ENCODE measurements at regions not wholly inside any gene's neighbourhood (a gene's known extent, or its start where the extent isn't known, plus 50 kb on each side); places are given as distances from the start of the nearest gene placed in this dataset.

DNA sequence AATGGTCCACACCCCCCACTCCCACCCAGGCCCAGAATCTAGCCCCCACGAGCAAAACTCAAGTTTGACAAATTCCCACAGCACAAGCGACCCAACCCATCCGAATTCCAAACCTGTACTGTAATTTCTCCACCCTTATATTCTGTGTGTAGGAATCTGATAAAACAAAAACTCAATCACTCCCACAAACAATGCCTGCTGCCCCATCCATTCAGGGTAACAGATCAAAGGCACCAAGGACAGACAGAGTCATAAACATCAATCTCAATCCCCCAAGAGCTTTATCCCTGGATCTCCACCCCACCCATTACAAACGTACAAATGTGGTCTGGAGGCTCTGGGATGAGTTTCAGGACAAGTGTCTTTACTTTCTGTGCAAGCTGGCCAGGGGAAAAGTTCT lies 157.8 kb downstream of the AXIN2 start:
- DNase-seq = no peak

DNA sequence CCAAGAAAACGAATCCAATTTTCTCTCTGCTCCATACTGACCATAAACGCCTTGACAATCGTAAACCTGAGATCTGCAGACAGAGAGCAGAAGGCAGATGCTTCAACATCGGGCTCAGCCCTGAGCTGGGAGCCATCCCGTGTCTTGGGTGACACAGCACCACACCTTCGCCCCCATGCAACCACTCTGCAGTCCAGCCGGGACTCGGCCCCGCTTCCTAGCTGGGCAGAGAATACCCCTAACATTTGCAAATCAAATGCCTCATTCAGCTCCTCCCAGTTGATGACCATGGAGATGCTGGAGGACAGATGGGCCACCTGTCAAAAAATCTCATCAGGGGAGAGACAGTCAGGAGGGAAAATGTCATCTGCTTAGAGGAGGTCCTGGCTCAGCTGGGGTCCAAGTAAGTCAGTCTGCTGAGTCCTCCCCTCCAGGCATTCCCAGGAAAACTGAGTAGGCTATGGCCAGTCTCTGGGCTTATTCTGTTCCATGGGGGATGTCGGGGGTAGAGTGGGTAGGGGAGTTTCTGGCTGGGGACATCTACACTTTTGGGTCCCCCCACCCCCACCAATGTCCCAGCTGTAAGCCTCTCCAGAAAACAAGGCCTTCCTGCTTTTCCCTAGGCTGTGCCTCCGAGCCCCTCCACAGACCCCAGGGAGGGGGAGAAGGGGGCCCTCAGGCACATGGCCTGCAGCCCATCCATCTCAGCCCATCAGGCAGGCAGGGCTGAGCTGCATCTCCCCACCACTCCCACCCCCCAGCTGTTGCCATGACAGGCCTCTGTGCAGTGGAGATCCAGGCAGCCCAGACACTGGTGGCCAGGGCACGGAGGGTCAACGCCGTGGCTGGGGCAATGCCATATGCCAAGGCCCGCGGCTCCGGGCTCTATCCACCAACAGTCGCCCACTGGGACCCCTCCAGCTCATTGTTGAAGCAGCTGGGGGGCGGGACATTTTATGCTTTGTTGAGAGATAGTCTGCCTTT lies 158.6 kb downstream of the AXIN2 start:
- DNase-seq = no peak

DNA sequence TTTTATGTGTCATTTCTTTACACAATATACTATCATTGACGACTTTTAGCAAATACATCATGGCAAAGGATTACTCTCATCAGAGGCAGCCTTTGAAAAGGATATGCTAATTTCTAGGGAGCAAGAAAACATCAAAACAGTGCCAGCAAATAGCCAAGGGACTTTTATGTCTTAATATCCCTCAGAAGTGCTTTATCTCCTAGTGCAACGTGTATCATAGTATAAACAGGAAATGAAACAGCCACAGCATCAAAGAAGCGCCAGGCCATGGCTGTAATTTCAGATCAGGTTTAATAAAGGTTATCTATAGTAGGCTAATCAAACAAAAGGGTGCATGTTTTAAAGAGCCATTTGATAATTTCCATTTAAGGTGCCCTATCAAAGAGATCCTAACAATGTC lies 159.9 kb downstream of the AXIN2 start:
- no peak for DNase-seq

DNA sequence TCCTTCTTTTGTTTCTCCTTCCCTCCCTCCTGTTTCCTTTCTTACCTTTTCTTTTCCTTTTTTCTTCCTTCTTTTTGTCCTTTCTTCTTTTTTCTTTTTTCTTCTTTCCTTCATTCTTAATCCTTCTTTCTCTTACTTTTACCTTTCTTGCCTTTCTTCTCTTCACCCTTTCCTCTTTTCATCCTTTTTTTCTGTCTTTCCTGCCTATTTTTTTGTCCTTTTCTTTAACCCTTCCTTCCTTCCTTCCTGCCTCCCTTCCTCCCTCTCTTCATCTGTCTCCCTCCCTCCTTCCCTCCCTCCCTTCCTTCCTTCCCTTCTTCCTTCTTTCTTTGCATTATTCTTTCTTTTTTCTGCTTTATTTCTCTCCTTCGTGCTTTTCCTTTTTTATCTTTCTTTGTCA lies 160.7 kb downstream of the AXIN2 start:
- no peak for DNase-seq

DNA sequence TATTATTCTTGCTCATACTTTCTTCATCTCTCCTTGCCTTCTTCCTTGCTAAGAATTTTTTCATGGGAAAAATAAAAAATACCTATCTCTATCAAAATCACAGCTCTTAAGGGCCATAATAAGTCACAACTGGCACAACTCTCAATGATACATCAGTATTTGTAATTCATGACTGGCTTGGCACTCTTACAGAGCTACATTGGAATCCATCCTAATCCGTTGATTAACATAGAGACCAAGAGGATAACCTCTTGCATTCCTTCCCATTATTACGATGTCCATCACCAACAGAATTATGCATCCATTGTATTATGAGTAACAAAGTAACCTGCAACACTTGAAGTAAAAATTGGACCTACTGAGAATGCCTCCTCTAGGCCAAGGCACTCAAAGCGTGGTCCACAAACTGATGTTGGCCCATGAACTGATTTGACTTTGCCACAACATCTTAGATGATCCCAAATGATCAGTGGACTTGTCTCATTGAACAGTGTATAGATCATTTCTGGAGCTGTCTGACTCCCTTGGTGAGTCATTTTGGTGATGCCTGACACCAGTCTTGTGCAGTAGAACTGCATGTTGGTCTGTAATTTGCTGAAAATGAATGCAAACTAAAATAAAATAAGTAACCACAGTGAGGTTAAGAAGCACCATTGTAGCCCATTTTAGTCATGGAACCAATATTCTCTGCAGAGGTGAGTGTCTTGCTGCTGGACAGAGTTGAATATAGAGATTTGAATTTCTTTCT lies 163.2 kb downstream of the AXIN2 start:
- no peak for DNase-seq

GRCh38 chr17:65395924-65396323 lies 165.5 kb downstream of the AXIN2 start:
- DNase-seq = no peak

- no peak for DNase-seq
Measured at GRCh38 chr17:65394811-65395472, 166.5 kb downstream of the AXIN2 start.

GRCh38 chr17:65393514-65393913 lies 167.9 kb downstream of the AXIN2 start:
- DNase-seq = no peak

DNA sequence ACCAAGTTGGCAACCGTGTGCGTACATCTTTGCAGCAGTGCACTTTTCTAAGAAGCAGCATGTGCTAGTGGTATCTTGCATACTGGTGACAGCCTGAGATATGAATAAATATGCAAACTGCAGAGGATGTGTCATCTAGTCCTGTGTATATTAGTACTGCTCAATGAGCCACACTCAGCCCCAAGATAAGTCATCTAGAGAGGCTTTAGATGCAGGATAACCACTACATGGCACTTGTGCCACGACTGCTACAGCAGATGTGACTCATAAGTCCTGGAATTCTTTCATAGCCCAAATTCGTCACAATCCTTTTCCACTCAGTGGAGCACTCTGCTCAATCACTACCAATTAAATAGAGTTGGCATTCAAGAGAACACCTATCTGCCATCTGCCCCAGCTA lies 171.5 kb downstream of the AXIN2 start:
- no peak for DNase-seq

- DNase-seq = no peak
Measured at GRCh38 chr17:65389426-65389825, 172.0 kb downstream of the AXIN2 start.

GRCh38 chr17:65388911-65389310 lies 172.5 kb downstream of the AXIN2 start:
- no peak for DNase-seq

- no peak for DNase-seq
Measured at GRCh38 chr17:65387322-65387721, 174.1 kb downstream of the AXIN2 start.

DNA sequence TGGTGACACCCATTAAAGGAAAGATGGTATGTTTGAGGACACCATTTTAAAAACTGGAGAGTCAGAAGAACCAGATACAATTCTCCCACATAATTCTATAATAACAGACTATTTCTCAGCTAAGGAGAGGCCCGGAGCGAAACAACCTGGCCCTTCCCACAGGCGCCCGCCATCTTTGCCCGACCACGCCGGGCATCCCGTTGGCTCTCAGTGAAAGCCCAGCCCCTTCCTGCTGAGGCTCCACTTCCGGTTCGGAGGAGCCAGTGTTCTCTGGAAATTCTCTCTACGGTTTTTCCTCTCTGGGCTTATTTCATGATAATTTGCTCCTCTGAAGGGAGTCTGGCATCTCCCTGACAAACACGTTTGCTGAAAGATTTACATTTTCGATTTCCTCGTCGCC lies 175.7 kb downstream of the AXIN2 start:
- DNase-seq = no peak

- DNase-seq = no peak
Measured at GRCh38 chr17:65385071-65385470, 176.4 kb downstream of the AXIN2 start.

- no peak for DNase-seq
Measured at GRCh38 chr17:65381152-65381551, 180.3 kb downstream of the AXIN2 start.

GRCh38 chr17:65374966-65375365 lies 186.5 kb downstream of the AXIN2 start:
- peak in 1 of 2 experiments; percentile 9 for DNase-seq

- DNase-seq = no peak
Measured at GRCh38 chr17:65371702-65372101, 189.7 kb downstream of the AXIN2 start.

- no peak for DNase-seq
Measured at GRCh38 chr17:65370669-65371131, 190.7 kb downstream of the AXIN2 start.

DNA sequence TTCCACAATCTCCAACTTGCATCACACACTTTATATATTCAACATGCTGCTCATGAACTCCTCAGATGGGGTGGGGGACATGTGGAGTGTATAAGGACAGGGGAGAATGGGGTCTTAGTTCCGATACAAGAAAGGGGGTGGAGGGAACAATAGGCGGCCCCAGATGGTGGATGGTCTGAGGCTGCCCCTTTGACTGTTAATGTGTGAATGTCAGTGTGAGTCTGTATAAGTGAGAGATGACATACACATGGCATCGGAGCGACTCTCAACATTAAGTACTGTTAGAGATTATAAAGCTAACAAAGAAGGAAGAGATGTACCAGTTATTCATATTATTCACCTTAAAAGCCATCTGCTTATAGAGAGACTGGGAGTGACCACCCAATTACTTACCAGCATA lies 193.1 kb downstream of the AXIN2 start:
- no peak for DNase-seq

DNA sequence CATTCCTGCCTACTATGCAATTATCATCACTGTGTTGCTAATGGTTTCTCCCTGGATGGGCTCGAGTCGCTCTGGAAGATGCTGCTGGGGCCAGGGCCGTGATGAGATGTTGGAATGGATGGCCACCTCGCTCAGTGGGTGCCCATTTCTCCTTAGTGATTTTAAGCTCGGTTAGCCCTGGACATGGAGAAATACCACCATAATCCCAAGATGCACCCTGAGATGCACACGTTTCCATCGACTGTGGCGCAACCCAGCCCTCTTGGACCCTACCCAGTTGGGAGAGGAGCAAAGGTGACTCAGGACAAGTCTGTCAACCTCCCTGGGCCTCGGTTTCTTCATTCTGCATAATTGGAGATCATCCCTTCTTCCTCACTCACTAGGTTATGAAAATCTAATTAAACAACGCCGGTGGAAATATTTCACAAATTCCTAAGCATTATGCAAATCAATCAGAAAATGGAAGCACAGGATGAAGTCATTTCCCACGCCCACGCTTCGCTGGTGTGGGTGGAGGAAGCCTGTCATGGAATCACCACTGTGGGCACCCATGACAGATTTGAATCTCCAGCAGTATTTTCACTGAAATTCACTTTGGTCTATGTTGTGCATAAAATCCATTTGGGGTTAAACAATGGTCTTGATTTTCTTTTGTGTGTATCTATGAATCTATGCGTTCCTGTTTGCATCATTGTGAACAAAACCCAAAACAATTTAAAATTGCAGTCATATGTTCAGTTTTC lies 195.2 kb downstream of the AXIN2 start:
- no peak for DNase-seq

GRCh38 chr17:65365169-65365568 lies 196.3 kb downstream of the AXIN2 start:
- DNase-seq = no peak

DNA sequence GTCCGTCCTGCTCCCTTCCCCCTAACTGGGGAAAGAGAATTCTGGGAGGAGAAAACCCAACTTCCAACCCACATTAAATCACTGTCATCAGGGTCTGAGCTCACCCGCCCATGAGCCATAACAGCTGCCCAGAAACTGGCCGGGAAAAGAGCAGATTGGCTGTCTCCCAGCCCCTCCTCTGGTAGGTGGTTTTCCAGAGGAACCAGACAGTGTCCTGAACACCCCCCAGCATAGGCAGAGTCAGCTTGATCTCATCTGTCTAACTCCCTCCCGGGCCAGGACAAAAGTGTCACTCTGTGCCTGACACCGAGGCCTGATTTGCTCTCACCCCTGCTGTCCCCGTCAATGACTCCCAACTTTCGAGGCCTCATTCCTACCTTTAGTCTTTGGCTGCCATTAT lies 197.0 kb downstream of the AXIN2 start:
- no peak for DNase-seq

DNA sequence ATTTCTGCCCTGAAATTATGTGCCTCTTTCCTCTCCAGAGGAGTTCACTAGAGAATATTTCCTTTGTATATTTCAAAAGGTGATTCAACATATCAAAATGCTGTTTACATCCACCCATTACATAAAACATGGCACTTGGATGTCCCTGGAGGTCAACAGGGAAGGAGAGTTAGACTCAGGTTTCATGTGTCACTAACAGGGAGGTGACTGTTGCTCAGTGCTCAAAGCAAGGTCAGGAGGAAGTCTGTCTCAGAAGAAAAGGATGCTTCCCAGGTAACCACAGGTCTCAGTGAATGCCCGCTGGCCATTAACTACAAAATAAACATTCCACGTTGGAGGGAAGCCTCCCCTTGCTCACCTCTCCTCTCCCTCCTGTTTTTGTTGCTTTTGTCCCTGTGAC lies 198.6 kb downstream of the AXIN2 start:
- no peak for DNase-seq
